UCSD-AML1 (cell line): ENCODE measurements at regions not wholly inside any gene's neighbourhood (a gene's known extent, or its start where the extent isn't known, plus 50 kb on each side); places are given as distances from the start of the nearest gene placed in this dataset.
"Not testable (repeated sequence)": the region's sequence is repeated elsewhere in the genome, so short reads cannot be mapped to it uniquely, and the experiment has no call there.

Source experiments
- DNase-seq: peaks from one replicate; lab custom pipeline; 2025; ENCODE audit not compliant: unreplicated experiment; lab: John Stamatoyannopoulos, UW

GRCh38 chr3:181917027-181917426 is 205.3 kb downstream of the SOX2 start:
- no peak for DNase-seq

GRCh38 chr3:181919375-181919774 is 207.7 kb downstream of the SOX2 start:
- no peak for DNase-seq

- DNase-seq, result no peak
These were observed 208.7 kb downstream of the SOX2 start for GRCh38 chr3:181920409-181920808.

- no peak for DNase-seq
These were observed 209.5 kb downstream of the SOX2 start for GRCh38 chr3:181921220-181921619.

GRCh38 chr3:181925841-181926240 is 214.1 kb downstream of the SOX2 start:
- DNase-seq, result not testable (repeated sequence)

- no peak for DNase-seq
These were observed 217.8 kb downstream of the SOX2 start for GRCh38 chr3:181929501-181929900.

- DNase-seq, result no peak
These were observed 218.4 kb downstream of the SOX2 start for GRCh38 chr3:181930105-181930504.

- no peak for DNase-seq
These were observed 220.3 kb downstream of the SOX2 start for GRCh38 chr3:181932039-181932438.

GRCh38 chr3:181933052-181933618 is 221.4 kb downstream of the SOX2 start:
- no peak for DNase-seq

GRCh38 chr3:181935915-181936314 is 224.2 kb downstream of the SOX2 start:
- DNase-seq, result no peak

- DNase-seq, result no peak
These were observed 225.0 kb downstream of the SOX2 start for GRCh38 chr3:181936774-181937173.

GRCh38 chr3:181938580-181938979 is 226.9 kb downstream of the SOX2 start:
- not testable (repeated sequence) for DNase-seq

GRCh38 chr3:181940703-181941102 is 229.0 kb downstream of the SOX2 start:
- no peak for DNase-seq

GRCh38 chr3:181941250-181941649 is 229.5 kb downstream of the SOX2 start:
- DNase-seq, result no peak

- DNase-seq, result no peak
These were observed 231.6 kb downstream of the SOX2 start for GRCh38 chr3:181943285-181943684.

- DNase-seq, result no peak
These were observed 235.9 kb downstream of the SOX2 start for GRCh38 chr3:181947606-181948005.

- DNase-seq, result no peak
These were observed 236.6 kb downstream of the SOX2 start for GRCh38 chr3:181948286-181948685.

GRCh38 chr3:181952221-181952620 is 240.5 kb downstream of the SOX2 start:
- no peak for DNase-seq

- DNase-seq, result no peak
These were observed 241.2 kb downstream of the SOX2 start for GRCh38 chr3:181952929-181953328.

- no peak for DNase-seq
These were observed 243.8 kb downstream of the SOX2 start for GRCh38 chr3:181955566-181955965.

GRCh38 chr3:181956122-181956521 is 244.4 kb downstream of the SOX2 start:
- DNase-seq, result no peak

- no peak for DNase-seq
These were observed 254.7 kb downstream of the SOX2 start for GRCh38 chr3:181966393-181966792.

- DNase-seq, result no peak
These were observed 258.2 kb downstream of the SOX2 start for GRCh38 chr3:181969925-181970324.

- no peak for DNase-seq
These were observed 259.7 kb downstream of the SOX2 start for GRCh38 chr3:181971424-181971823.
